Activated CD4-positive, CD25-positive, alpha-beta regulatory T cell treated with anti-CD3 and anti-CD28 coated beads, Interleukin-2, amount 50 U/mL, for 24 hours (primary cell): ENCODE measurements at regions not wholly inside any gene's neighbourhood (a gene's known extent, or its start where the extent isn't known, plus 50 kb on each side); places are given as distances from the start of the nearest gene placed in this dataset.
"Not testable (repeated sequence)": the region's sequence is repeated elsewhere in the genome, so short reads cannot be mapped to it uniquely, and the experiment has no call there.

Experiments
- ATAC-seq, 2 donors: fragments of 150-1000 bp; cut with Tn5 transposase; one replicate each; pipeline ENCODE4 v1.10.0; 2021; ENCODE audit warnings: mild to moderate bottlenecking in 1 of 2, moderate library complexity in 1 of 2

GRCh38 chr4:57832083-57832482, 721.9 kb upstream of the IGFBP7 start:
- no peak for ATAC-seq

- ATAC-seq: no peak
These were observed 679.5 kb upstream of the IGFBP7 start for GRCh38 chr4:57789666-57790065.

DNA sequence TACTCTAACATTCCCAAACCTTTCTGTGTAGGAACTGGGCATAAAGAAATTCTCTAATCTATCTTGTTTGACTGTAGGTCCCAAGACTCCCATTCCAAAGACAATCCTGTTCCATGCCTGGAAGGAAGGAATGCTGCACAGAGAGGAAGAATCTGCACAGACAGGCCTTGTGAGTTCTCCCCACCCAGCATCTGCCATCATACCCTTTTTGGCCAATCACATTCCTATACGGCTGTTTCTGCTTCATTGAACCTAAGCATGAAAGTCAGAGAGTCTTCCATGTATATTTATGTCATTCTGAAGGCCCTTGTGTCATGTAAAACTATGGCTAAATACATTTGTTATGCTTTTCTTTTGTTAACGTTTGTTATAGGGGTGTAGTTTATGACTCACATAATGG, 667.7 kb upstream of the IGFBP7 start:
- ATAC-seq: no peak

- no peak for ATAC-seq
These were observed 664.5 kb upstream of the IGFBP7 start for GRCh38 chr4:57774681-57775080.

- ATAC-seq: no peak
These were observed 664.0 kb upstream of the IGFBP7 start for GRCh38 chr4:57774171-57774570.

DNA sequence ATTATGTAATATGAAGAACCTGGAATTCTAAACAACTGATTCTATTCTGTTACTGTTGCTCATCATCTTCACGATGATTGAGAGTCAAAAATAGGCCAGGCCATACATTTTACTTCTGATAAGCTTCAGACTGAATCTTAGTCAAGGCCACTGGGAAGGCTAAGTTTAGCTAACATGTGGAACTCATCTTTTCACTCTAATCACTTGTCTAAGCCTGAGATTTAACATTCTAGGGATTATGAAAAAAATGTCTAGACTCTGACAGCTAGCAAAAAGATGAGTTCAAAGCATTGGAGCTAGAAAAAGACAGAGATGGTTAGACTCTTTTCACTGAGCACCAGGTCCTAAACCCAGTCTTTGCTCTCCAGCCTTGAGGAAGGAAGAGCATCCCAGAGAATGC, 656.2 kb upstream of the IGFBP7 start:
- ATAC-seq: no peak

DNA sequence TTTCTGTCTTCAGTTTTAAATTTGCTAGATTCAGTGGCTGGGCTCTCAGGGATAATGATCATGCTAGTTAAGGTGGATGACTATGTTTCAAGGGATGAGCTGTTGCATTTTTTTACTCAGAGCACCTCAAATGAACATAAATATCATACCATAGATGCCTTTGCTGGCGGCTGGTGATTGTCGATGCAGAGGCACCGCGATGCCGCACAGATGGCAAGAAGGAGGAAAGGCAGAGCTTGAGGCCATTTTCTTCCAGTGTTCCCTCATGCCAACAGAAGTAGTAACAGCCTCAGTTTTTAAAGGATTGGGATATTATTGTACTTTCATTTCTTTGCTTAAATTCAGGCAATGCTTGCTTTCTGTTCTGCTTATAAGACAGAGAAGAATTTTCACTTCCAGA, 654.7 kb upstream of the IGFBP7 start:
- no peak for ATAC-seq

- ATAC-seq: no peak
These were observed 652.9 kb upstream of the IGFBP7 start for GRCh38 chr4:57763070-57763469.

- no peak for ATAC-seq
These were observed 630.5 kb upstream of the IGFBP7 start for GRCh38 chr4:57740625-57741190.

GRCh38 chr4:57736781-57737180, 626.6 kb upstream of the IGFBP7 start:
- ATAC-seq: no peak

DNA sequence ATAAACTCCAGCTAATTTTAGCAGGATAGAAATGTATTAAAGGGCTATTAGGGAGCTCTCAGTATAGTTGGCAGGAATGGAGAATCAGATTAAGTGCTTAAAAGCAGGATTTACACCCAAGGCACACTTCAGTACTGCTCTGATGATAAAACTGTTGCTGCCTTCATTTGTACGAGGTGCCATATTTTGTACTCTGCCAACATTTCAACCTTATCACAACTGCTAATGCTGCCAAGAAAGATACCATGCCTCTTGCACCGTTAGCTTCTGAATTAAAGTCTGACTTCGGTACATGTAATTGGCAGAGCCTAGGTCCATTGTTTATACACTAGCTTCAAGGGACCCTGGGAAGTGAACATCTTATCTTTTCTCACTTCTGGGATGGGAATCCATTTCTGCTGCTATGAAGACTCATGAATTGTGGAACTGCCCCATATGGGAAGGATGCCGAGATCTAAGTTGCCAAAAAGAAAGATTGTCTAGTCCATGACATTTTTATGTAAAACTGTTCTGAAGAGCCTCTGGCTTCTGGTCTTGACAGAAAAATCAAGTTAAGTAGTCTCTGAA, 624.0 kb upstream of the IGFBP7 start:
- no peak for ATAC-seq

DNA sequence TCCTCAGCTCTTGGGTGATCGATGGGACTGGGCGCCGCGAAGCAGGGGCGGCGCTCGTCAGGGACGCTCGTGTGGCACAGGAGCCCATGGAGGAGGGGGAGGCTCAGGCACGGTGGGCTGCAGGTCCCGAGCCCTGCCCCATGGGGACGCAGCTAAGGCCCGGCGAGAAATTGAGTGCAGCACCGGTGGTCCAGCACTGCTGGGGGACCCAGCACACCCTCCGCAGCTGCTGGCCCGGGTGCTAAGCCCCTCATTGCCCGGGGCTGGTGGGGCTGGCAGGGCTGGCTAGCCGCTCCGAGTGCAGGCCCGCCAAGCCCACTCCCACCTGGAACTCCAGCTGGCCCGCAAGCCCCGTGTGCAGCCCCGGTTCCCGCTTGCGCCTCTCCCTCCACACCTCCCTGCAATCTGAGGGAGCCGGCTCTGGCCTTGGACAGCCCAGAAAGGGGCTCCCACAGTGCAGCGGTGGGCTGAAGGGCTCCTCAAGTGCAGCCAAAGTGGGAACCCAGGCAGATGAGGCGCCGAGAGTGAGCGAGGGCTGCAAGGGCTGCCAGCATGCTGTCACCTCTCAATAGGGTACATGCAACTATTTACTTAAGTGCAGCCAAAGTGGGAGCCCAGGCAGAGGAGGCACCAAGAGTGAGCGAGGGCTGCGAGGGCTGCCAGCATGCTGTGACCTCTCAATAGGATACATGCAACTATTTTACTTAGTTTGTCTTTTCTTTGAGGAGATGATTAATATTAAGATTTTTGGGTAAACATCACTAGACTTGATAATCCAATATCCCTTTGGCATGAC, 619.8 kb upstream of the IGFBP7 start:
- ATAC-seq: not testable (repeated sequence)

GRCh38 chr4:57726154-57726553, 616.0 kb upstream of the IGFBP7 start:
- no peak for ATAC-seq

DNA sequence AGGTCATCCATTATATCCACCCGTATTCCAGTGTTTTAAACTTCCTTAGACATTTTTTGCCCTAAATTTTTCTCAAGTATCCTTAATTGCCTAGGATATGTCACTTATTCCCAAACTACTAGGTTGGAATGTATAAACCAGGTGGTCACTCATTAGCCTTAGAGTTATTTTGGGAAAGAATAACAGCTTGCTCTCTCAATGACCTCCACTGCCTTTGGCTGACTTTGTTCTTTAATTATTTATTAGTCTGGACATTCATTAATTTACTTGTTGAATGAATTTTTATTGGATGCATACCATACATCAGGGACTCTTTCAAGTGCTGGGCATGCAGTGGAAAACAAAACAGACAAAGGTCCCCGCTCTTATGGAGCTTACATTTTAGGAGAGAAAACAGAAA, 609.3 kb upstream of the IGFBP7 start:
- ATAC-seq: no peak

GRCh38 chr4:57714313-57714712, 604.1 kb upstream of the IGFBP7 start:
- not testable (repeated sequence) for ATAC-seq

DNA sequence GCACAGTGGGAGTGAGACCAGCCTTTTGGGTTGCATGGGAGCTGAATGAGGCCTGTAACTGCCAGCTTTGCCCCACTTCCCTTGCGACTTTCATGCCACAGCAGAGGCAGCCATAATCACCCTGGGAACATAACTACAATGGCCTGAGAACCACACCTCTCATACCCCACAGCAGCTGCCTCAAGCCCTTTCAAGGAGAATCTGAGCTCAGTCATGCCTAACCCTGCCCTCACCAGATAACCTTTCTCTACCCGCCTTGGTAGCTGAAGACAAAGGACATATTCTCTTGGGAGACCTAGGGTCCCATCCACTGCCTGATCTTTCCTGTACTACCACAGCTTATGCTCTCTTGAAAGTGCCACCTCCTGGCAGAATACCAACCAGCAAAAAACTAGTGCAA, 599.9 kb upstream of the IGFBP7 start:
- ATAC-seq: no peak

GRCh38 chr4:57691370-57691769, 581.2 kb upstream of the IGFBP7 start:
- ATAC-seq: no peak

- no peak for ATAC-seq
These were observed 579.6 kb upstream of the IGFBP7 start for GRCh38 chr4:57689693-57690205.

GRCh38 chr4:57682275-57682674, 572.1 kb upstream of the IGFBP7 start:
- no peak for ATAC-seq

GRCh38 chr4:57679969-57680368, 569.8 kb upstream of the IGFBP7 start:
- ATAC-seq: no peak

- ATAC-seq: no peak
These were observed 566.2 kb upstream of the IGFBP7 start for GRCh38 chr4:57676394-57676793.

- ATAC-seq: no peak
These were observed 562.8 kb upstream of the IGFBP7 start for GRCh38 chr4:57672846-57673433.

DNA sequence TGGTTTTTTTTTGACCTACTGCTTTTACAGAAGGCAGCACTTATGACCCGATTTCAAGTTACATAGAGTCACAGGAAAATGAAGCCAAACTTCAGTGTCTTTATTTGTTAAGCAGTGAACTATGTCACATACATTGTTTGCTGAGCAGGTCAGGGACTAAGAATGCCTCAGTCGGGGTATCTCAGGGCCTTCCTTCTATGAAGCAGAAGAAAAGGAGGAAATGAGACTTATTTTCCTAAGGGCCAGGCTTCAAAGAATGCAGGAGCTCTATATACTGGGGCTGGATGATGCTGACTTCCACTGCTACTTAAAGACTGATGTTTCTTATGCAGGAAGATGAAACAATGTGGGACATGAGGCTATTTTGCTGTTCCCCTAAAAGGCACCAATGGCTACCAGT, 558.4 kb upstream of the IGFBP7 start:
- ATAC-seq: no peak

- no peak for ATAC-seq
These were observed 555.6 kb upstream of the IGFBP7 start for GRCh38 chr4:57665806-57666205.
